HG03378 (cell line): ENCODE measurements at regions not wholly inside any gene's neighbourhood (a gene's known extent, or its start where the extent isn't known, plus 50 kb on each side); places are given as distances from the start of the nearest gene placed in this dataset.
A peak's percentile ranks its signal among the peaks of the same experiment; 100 is the strongest.
"Not testable (repeated sequence)": the region's sequence is repeated elsewhere in the genome, so short reads cannot be mapped to it uniquely, and the experiment has no call there.

Experiments used
- ATAC-seq: cut with Tn5 transposase; IDR thresholded peaks from one replicate; pipeline ENCODE4 v1.9.1; 2021; ENCODE audit warnings: mild to moderate bottlenecking, moderate library complexity; ENCODE audit not compliant: unreplicated experiment

DNA sequence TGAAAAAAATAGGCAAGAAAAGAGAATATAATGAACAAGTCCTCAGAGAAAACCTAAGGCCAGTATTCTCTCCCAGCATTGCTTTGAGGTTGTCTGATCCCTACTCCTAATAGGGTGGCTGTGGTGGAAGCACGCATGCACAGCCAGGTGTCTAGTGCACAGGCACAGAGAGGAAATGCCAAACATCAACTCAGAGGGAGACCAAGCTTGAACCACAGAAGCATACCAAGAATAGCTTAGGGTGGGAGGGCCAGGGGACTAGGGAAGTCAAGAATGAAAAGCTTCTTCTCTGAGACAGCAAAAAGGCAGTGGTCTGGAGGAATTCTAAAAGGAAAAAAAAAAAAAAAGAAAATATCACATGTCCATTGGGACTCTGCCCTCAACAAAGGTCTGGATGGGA, 244.1 kb upstream of the API5 start:
- ATAC-seq: no peak

DNA sequence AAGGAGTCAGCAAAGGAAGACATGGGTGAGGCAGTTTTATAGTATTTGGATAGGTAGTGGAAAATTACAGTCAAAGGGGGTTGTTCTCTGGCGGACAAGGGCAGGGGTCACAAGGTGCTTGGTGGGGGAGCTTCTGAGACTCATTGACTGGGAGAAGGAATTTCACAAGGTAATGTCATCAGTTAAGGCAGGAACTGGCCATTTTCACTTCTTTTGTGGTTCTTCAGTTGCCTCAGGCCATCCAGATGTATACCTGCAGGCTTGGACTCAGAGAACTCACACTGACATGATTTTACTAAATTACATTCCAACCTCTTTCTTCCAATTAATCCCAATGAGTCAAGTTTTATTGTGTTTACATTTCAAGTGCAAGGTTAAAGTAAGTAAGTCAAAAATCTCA, 240.5 kb upstream of the API5 start:
- no peak for ATAC-seq

DNA sequence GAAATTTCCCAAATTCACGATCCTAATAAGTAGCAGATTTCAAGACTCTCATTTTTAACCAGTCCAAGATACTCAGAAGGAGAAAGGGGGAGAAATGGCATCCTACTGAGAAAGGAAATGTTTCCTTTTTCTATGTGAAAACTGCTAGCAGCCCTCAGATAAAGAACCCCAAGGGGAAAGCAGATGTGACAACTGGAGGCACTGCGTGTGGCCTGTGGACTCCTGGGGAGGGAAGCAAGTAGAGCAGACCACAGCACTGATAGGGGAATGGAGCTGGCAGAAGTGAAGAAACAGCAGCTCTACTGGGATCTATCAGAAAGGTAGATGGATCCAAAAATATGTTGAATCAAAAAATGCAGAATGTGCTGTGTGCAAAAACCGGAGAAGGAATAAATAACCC, 239.7 kb upstream of the API5 start:
- no peak for ATAC-seq

DNA sequence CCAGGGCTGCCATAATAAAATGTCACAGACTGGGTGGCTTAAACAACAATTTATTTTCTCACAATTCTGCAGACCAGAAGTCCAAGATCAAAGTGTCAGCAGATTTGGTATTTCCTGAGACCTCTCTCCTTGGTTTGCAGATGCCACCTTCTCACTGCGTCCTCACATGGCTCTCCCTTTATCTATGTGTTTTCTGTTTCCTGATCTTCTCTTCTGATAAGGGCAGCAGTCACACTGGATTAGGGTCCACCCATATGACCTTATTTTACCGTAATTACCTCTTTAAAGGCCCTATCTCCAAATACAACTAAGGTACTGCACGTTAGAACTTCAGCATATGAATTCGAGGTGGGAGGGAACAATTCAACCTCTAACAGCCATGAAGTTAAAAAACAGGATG, 238.9 kb upstream of the API5 start:
- ATAC-seq: no peak

DNA sequence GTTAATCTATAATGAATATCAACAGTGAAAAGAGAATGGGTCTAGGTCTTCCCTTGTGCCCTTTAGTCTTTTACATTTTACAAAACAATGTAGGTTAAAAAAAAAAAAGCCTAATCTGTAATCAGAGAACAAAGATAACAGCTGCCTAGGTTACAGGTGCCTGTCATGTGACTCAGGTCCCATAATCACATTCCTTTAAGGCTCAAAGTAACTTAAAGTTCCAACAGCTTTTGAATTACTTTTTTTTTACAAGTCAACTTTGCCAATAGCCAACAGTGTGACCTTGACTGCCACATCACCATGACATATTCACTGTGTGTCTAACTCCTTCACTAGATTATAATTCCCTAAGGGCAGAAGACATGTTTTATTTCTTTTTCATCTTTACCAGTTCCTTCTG, 237.0 kb upstream of the API5 start:
- ATAC-seq: no peak

DNA sequence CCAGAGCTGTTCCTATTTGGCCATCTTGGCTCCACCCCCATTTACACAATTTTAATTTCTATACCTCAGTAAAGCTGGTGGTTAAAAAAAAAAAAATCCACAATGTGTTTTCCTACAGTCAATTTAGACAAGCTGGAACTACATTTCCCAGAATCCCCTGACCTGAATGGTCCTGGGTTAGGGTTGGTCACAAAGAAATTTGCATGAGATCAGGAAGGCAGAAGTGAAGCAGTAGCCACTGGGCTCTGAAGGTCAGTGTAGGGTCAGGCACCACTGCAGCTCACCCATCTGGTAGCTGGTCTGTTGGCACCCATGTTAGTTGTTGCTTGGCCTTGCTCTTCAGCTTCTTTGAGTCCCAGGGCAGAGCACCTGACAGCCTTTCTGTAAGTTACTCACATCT, 210.7 kb upstream of the API5 start:
- ATAC-seq: no peak

DNA sequence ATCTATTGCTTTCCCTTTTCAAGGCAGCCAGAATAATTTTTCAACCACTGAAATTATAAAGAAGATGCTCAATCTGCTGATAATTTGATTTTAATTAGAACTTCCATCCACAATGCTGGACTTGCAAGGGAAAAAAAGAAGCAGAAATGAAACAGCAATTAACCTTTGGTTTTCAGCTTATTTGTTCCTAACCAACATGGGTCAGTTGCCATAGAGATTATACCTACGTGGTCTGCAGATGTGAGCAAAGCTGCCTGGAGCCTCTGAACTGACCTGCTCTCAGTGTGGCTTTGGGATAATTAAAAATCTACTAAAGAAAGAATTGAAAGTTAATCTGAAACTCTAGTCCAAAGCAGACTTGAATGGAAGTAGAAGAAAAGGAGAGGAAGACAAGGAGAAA, 195.7 kb upstream of the API5 start:
- ATAC-seq: no peak

DNA sequence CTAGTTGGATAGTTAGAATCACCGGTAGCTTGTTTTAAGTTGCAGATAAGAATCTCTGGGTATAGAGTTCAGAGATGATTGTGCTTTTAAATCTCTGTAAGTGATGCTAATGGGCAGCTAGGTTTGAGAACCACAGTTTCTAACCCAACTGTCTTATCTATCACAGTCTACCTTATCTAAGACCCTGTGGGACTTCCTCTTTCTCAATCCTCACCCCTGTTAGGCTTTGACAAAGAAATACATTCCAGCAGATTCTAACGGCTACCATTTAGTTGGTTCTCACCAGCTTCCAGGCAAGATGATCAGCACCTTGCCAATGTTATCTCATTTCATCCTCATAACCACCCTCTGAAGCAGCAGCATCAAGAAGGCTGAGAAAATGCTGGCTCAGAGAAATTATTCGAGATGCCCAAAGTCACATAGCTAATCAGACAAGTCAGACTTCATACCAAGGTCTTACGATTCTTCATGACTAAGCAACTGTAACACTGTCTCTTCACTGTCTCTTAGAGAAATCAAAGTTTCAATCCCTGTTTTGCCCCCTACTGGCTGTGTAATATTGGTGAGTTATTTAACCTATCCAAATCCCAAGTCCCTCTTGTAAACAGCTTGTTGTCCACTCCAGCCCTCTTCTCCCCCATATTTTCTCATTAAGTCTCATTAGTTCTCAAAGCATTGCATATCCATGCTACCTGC, 192.4 kb upstream of the API5 start:
- ATAC-seq: no peak

DNA sequence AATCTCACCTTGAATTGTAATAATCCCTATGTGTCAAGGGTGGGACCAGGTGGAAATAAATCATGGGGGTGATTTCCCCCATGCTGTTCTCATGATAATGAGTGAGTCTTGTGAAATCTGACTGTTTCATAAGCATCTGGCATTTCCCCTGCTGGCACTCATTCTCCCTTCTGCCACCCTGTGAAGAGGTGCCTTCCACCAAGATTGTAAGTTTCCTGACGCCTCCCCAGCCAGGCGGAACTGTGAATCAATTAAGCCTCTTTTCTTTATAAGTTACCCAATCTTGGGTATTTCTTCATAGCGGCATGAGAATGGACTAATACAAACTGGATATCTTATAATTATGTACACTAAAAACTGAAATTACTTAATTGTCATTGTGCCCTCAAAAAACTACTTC, 189.2 kb upstream of the API5 start:
- no peak for ATAC-seq

DNA sequence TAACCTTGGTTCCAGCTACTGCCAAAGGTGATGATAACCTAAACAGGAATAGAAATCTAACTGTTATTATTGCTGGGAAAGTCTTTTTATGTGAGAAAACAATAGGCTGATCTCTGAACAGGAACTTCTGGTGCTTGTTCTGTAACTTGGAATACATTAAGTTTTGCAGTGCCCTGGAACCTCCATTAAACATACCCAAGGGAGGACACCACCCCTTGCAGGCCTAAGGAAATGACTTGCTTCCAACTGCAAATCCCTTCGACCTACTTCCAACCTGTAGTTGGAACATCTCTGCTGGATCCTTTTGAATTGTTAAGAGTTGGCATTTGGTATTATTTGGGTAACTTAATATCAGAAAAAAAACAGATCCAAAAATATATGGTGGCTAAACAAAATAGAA, 188.4 kb upstream of the API5 start:
- no peak for ATAC-seq

DNA sequence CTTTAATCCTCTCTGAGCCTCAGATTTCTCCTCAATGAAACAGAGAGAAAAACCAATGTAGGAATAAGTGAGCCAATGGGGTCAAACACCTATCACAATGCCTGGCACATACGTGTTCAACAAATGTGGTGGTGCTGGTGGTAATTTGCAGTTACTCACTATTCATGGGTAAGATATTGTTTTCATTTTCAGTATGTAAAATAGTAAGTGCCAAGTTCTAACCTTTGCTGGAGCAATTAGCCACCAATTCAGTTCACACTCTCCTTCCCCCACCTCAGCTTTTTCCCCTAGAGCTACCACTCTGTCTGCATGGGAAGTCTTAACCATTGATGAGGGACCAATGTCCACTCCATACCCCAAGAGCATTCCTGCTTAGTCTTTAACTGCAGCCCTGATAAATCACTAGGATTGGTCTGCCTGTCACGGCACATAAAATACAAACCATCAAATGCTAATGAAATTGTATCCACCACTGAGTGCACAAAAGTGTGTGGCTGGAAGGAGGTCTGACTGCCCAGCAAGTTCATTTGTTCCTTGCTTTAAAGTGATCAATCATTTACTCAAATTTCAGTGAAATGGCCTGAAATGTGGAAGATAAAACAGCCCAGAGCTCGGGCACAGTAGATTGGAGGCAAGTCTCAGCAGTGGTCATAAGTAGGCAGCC, 187.4 kb upstream of the API5 start:
- ATAC-seq: no peak

DNA sequence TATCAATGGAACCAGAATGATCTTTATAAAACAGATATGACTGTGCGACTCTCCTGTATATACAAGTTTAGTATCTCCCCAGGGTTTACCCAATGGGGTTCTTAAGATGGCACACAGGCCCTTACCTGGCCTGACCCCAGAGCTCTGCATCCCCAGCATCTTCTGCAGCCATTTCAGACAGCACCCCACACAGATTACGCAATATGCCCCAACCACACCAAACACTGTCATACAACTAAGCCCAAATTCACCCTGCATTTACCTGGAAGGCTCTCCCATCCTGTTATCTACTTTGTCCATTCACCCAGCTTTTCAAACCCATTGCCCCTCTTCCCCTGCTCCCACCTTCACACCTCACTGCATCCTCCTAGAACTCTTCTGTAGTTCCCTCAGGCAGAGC, 182.5 kb upstream of the API5 start:
- no peak for ATAC-seq

DNA sequence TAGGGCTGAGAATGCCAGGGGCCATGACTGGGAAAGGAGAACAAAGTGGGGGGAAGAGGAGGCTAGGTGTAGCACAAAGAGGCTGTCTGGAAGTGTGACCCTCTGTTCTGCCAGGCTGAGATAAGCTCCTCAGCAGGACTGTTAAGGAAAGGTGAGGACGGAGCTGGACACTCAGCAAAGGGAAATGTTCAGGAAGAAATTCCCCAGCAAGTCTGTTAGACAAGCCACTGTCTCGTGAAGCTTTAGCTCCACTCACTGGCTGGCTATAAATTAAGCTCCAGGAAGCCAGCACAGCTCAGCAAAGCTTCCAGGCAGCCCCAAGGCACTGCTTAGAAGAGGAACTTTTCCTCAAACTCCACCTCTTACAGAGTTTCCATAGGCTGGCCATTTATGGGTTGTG, 181.2 kb upstream of the API5 start:
- ATAC-seq: no peak

DNA sequence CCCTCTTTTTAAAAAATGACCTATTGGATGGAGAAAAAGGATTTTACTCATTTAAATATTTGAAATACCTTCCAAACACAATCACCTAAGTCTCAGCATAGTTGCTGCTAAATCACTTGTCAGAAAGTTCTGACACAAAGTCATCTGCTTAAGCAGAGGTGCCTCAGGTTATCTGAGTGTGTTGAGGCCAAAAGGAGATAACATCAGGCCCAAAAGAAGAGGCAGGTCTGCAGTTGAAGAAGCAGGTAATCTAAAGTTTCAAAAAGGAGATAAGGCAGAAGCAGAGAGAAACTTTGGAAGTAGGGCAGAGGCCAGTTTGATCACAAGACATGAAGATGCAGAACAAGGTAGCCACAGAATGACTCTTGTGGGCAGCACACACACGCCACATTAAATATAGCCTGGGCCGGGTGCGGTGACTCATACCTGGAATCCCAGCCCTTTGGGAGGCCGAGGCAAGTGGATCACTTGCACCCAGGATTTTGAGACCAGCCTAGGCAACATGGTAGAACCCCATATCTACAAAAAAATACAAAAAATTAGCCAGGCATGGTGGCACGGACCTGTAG, 175.7 kb upstream of the API5 start:
- ATAC-seq: peak; percentile 83

DNA sequence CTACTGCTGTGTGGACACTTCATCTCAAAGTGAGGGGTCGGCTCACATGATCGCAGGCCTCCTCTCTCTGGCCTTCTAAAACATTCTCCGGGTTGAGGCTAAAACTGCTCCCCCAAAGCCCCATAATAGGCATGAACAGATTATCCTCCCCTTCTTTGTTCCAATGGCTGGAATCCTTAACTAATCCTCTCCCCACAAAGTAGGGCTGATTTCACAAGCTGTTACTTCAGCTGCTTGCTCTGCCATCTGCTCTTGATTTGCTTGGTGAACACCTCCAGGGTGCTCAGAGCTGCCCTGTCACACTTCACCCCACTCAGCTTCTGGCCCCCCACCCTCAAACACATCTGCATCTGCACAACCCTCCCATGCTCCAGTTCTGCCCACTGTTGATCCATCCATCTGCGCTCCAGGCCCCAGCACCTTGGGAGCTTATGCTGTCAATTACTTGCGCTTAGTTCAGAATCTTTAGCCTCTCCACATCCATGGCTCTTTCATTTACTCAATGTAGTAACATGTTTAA, 173.1 kb upstream of the API5 start:
- no peak for ATAC-seq

DNA sequence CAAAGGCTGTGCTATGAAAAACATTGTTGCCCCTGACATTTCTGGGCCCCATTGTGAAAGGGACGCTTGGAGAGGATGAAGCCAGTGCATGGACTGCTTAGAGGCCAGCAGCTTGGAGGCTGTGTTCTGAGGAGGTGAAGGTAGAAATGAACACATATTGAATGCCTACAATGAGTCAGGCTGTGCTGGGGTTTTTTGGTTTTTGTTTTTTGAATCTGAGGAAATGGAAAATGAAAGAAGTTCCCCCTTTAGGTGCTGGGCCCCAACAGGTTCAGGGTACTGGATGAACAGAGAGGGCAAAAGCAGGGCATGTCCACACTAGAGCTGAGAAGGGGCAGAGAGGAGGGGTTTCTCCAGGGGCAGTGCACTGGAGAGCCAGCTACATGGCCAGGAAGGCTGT, 166.1 kb upstream of the API5 start:
- peak; percentile 97 for ATAC-seq

DNA sequence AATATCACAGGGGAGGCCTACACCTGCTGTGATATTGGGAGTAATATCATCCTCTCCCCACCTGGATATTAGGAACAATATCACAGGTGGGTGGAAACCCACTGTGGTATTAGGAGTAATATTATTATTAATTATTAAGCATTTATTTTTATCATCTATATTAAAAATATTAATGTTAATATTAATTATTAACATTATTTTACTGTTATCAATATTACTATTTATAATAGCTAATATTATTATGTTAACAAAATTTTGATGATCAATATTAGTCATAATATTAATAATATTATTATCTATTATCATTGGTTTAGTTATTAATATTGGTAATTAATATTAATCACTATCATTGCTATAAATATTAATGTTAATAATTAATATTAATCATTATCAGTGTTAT, 161.1 kb upstream of the API5 start:
- no peak for ATAC-seq

DNA sequence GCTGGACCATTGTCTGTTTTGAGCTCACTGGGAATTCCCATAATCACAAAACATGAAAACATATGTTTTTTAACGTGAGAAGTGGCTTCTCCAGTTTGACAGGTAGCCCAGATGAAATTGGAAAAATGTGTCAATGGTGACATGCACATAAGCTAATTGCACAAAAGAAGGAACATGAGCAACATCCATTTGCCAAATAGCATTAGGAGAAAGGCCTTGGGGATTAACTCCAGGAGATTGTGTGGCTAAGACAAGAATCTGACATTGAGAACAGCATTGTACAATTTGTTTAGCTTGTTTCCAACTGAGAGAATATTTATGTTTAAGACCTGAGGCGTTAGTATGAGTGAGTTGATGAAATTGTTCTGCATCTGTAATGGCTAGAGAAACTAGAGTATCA, 147.0 kb upstream of the API5 start:
- no peak for ATAC-seq

DNA sequence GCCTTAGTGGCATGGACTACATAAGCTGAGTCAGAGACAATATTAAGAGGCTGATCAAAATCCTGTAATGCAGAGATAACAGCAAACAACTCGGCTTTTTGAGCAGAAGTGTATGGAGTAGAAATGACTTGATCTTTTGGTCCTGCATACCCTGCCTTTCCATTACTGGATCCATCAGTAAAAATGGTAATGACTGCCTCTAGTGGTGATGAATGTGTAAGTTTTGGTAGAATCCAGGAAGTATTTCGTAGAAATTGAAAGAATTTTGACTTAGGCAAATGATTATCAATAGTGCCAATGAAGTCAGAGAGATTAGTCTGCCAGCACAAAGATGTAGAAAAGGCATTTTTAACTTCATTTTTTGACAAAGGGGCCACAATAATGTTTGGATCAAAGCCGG, 146.4 kb upstream of the API5 start:
- ATAC-seq: not testable (repeated sequence)

DNA sequence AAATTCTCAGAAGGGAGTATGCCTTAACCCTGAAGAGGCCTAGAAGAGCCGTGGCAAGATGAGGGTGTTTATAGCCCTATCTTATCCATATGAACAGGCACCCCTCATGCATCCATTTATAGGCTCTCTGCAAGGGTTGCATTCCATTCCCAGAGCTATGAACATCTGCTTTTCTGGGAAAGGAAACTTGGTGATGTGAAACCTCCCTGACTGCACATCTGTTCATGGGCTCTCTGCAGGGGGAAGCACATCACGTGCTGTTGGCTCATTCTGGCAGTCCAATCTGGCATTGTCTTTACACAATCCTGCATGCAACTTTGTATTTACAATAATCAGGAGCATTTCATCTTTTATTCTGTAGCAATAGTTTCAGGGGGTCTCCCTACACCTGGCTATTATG, 143.6 kb upstream of the API5 start:
- not testable (repeated sequence) for ATAC-seq

DNA sequence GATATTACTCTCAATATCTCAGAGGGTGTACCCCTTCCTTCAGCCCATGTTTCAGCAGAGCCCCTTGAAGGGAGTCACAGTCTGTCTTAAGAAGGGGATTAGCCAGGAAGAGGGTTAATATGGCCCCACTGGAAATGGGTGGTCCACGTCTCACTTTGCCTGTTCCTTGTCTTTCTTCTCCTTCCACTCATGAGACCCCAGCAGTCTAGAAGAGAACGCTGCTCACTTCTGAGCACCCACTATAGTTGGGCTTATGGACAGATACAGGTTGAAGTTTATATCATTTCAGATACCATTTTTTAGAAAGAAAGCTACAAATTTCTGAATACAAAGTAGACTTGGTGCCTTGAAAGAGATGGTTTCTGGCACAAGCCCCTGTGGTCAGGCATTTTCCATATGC, 139.3 kb upstream of the API5 start:
- ATAC-seq: no peak

DNA sequence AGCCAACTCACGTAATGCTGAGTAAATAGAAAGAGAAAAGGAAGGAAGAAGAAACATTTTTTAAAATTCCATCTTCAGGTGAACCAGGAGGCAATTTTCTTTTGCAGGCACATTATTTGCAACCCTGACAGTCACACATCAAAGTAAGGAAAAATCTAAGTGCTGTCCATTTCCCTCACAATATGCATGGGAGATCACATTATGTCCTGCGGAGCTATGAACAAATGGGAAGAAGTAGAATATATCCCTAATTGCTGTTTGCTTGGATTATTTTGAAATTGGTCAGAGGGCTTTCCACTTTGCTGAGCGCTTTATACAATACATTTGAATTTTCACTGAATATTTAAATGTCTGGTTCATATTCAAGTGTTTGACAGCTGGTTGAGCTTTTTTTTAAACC, 133.8 kb upstream of the API5 start:
- no peak for ATAC-seq
